HG02870 (cell line): ENCODE measurements at regions not wholly inside any gene's neighbourhood (a gene's known extent, or its start where the extent isn't known, plus 50 kb on each side); places are given as distances from the start of the nearest gene placed in this dataset.

ENCODE experiments used
- ATAC-seq: cut with Tn5 transposase; IDR thresholded peaks from one replicate; pipeline ENCODE4 v1.9.1; 2021; ENCODE audit warnings: mild to moderate bottlenecking, moderate library complexity; ENCODE audit not compliant: unreplicated experiment

GRCh38 chr2:104583811-104584210 is 270.1 kb upstream of the POU3F3 start:
- ATAC-seq: no peak

GRCh38 chr2:104584393-104584792 is 269.5 kb upstream of the POU3F3 start:
- no peak for ATAC-seq

GRCh38 chr2:104595576-104595975 is 258.3 kb upstream of the POU3F3 start:
- ATAC-seq: no peak

GRCh38 chr2:104597942-104598341 is 256.0 kb upstream of the POU3F3 start:
- no peak for ATAC-seq

- ATAC-seq: no peak
These were observed 255.3 kb upstream of the POU3F3 start for GRCh38 chr2:104598636-104599035.

- no peak for ATAC-seq
These were observed 254.0 kb upstream of the POU3F3 start for GRCh38 chr2:104599787-104600510.

GRCh38 chr2:104606056-104606455 is 247.9 kb upstream of the POU3F3 start:
- ATAC-seq: no peak

GRCh38 chr2:104616856-104617255 is 237.1 kb upstream of the POU3F3 start:
- no peak for ATAC-seq

- no peak for ATAC-seq
These were observed 233.1 kb upstream of the POU3F3 start for GRCh38 chr2:104620801-104621200.

GRCh38 chr2:104635608-104636007 is 218.3 kb upstream of the POU3F3 start:
- ATAC-seq: no peak

GRCh38 chr2:104638190-104638858 is 215.6 kb upstream of the POU3F3 start:
- ATAC-seq: no peak

- no peak for ATAC-seq
These were observed 215.1 kb upstream of the POU3F3 start for GRCh38 chr2:104638859-104639202.

- ATAC-seq: no peak
These were observed 212.1 kb upstream of the POU3F3 start for GRCh38 chr2:104641786-104642185.

GRCh38 chr2:104648376-104648775 is 205.5 kb upstream of the POU3F3 start:
- ATAC-seq: no peak

GRCh38 chr2:104649866-104650265 is 204.0 kb upstream of the POU3F3 start:
- ATAC-seq: no peak

GRCh38 chr2:104650405-104650996 is 203.4 kb upstream of the POU3F3 start:
- no peak for ATAC-seq

GRCh38 chr2:104654811-104655210 is 199.1 kb upstream of the POU3F3 start:
- no peak for ATAC-seq

- ATAC-seq: no peak
These were observed 197.2 kb upstream of the POU3F3 start for GRCh38 chr2:104656571-104657163.

GRCh38 chr2:104658144-104658835 is 195.6 kb upstream of the POU3F3 start:
- no peak for ATAC-seq

GRCh38 chr2:104658904-104659591 is 194.9 kb upstream of the POU3F3 start:
- ATAC-seq: no peak

GRCh38 chr2:104660991-104661390 is 192.9 kb upstream of the POU3F3 start:
- ATAC-seq: no peak
